ENCODE measurements at regions not wholly inside any gene's neighbourhood (a gene's known extent, or its start where the extent isn't known, plus 50 kb on each side); places are given as distances from the start of the nearest gene placed in this dataset.

DNA sequence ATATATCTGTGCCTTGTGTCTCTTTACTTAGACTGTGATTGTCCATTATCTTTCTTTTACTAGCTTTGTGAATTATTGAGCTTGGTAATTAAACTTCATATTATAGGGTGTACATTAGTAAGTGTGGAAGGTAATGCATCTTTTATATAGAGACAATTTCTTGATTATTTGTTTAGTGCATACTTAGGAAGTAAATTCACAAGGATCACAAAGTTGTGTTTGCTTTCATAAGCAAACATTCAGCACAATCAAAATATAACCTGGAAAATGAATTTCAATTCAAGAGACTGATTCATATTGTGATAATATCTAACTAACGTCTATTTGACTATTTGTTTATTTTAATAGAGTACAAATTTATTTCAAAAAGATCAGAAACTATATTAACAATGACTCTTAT is 749.9 kb upstream of the NUDT12 start:
- no peak overlapping the region for H3K4me3 ChIP-seq (ENCODE audit: low read length)
- DNase-seq (ENCODE audit: low read depth, low spot score): no peak

DNA sequence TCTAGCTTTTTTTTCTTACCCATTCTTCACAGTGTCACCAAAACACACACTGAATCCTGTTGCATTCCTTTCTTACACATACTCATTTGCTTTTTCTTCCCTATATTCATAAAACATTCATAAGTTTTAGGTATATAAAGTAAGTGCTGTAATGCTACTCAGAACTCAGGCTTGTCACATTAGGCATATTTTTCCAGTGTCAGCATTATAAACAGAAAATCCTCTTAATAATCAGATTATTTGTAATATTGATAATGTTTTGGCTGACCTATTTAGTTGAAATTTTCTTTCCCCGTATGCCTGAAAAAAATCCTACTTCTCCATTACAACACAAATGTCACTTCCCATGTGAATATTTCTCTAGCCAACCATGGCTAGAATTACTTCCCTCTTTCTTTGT is 743.0 kb upstream of the NUDT12 start:
- DNase-seq (ENCODE audit: low read depth, low spot score): no peak
- H3K4me3 ChIP-seq (ENCODE audit: low read length): no peak overlapping the region

DNA sequence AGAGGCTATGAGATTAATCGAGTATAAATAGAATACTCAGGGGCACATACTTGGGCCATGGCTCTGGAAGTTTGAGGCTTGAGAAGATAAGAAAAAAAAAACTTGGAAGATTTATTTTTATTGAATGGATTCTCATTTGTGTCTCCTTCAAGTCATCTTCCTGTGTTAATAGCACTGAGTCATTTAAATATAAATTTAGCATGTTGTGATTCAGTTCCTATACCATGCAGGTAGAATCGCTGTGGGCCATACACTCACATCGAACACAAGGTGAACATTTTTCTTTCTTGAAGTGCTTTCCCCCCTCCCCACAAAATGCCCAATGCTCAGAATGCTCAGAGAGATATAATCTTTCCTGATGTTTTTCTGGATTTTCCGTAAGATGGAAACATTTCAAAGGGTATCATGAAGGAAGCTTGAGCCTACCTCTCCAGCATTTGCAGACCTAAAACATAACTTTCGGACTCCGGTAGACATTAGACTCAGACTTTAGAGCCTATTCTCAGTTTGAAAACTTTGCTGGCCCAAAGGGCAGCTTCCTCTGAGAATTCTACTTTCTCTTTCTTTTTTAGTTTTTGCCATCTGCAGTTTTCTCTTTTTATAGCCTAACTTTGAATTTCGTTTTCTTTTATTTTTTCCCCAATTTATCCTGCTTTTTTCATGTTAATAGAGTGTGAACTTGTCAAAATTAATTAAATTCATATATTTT is 737.6 kb upstream of the NUDT12 start:
- no peak for DNase-seq (ENCODE audit: low read depth, low spot score)
- no peak overlapping the region for H3K4me3 ChIP-seq (ENCODE audit: low read length)

DNA sequence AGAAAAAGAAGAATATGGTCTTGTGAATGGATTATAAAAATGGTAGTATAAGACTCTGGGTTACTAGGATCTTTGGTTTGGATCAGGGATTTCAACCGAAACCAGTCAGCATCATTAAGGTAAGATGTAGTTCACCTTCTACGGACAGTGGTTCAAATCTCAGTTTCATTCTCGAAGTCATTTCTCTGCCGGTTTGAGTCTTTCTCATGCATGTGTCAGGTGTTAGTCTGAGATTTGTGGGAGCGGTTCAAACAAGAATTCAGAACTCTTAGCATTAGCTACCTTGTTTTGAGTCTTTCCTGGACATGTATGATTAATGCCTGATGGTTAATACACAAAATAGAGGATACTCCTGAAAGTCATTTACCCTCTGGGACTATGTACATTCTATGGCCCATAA is 735.9 kb upstream of the NUDT12 start:
- no peak overlapping the region for H3K4me3 ChIP-seq (ENCODE audit: low read length)
- DNase-seq (ENCODE audit: low read depth, low spot score): no peak

DNA sequence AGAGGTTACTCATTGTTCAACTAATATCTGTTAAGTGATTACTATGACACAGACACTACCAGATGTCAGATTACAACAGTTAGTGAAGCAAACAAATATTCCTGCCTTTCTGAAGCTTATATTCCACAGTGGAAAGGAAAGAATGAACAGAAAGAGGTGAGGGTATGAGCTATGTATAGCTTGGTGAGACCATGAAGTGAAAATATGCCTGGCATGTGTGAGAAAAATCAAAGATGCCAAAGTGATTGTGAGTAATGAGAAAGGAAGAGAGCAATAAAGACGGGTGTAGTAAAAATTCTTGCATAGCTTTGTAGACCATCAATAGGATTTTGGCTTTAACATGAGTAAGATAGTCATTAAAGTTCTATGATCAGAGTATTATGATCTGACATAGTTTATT is 734.5 kb upstream of the NUDT12 start:
- no peak overlapping the region for H3K4me3 ChIP-seq (ENCODE audit: low read length)
- no peak for DNase-seq (ENCODE audit: low read depth, low spot score)

DNA sequence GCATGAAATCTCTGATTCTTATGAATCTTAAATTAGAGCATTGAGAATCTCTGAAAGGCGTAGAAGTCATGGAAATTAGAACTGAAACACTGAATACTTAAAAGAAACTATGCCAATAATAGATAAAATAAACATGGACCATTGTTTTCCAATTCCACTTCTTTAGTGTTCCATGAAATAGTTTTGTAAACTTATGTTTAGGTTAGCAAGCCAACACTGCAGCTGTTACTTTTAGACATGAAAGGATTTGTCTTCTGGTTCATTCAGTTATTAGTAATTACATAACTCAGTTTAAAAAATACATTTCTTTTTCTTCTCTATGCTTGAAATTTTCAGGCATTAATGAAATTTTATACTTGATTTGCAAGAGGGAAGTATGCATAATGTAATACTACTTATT is 733.4 kb upstream of the NUDT12 start:
- DNase-seq (ENCODE audit: low read depth, low spot score): no peak
- no peak overlapping the region for H3K4me3 ChIP-seq (ENCODE audit: low read length)

DNA sequence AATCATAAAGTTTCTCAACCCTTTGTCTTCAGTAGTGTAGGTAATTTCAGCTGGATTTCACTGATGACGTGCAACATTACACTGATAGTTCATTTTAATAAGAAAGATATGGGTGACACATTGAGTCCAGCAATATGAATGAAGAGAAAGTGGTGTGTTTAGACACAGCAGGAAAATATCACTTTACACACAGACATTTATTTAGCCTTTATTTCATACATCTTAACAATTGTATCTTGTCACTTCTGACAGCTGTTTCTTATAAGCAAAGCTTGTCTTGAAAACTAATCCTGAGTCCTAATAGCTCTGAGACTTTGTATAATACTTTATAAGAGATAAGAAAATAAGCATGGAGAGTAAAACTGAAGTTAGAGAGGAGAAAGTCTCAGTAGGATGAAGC is 720.5 kb upstream of the NUDT12 start:
- DNase-seq (ENCODE audit: low read depth, low spot score): no peak

DNA sequence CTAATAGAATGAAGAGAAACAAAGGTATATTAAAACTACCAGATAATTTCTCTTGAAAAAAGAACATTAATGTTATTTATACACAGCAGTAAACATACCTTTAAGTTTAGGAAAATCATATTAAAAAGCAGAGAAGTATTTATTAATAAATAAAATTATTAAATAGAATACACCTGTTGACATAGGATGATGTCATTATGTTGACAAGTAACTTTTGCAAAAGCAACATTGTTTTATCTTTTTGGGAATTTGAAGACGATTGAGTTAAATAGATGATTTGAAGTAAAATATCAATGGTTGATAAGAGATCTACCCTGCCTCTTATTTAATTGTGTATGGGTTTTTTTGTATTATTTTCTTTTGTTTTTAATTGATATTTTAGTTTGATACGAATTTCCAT is 711.1 kb upstream of the NUDT12 start:
- H3K4me3 ChIP-seq (ENCODE audit: low read length): no peak overlapping the region
- no peak for DNase-seq (ENCODE audit: low read depth, low spot score)

More for the DNA sequence above, 720.5 kb upstream of the NUDT12 start:
- H3K4me3 ChIP-seq (ENCODE audit: low read length): no peak overlapping the region

DNA sequence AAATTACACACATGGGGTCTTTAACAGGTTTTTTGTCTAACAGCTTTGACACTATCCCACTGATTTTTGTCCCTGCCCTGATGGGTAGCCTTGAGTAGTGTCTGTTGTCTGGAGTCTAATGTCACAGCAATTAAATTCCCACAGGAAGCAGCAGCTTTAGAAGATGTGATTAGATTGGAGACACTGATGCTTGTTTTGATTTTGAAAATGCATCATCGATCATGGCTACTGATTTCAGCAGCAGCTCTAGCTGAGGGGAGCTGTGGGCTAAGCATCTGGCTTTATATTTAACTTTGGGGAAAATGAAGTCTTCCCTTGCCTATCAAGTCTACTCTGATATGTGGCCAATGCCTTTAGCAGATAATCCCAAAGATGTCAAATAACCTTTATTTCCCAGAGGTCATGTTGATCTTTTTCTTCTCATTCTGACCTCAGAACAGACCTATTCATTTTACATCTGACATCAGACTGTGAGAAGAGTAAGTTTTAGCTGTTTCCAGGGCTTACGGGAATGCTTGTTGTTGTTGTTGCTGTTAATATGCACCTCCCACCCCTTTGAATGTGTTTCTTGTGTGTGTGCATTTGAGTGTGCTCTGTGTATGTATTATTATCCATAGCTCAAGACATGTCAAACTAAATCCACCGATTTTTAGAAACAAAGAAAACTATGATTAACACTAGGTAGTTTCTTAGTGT is 704.9 kb upstream of the NUDT12 start:
- no peak overlapping the region for H3K4me3 ChIP-seq (ENCODE audit: low read length)
- no peak for DNase-seq (ENCODE audit: low read depth, low spot score)

DNA sequence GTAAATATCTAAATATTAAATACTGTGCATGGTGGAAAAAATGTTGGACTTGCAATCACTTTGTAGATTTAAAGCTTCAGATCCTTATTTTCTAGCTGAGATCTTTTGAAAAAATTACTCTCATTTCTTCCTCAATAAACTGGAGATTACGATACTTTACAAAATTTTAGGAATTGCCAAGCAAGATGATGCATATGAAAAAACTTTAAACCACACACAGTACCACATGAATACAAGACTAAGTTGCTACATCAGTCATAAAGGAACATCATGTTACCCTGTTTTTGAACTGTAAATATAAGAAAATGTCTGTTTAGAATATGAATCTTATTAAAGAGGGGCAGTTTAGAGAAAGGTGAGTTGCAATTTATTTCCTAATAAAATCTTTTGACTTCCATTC is 703.6 kb upstream of the NUDT12 start:
- H3K4me3 ChIP-seq (ENCODE audit: low read length): no peak overlapping the region
- DNase-seq (ENCODE audit: low read depth, low spot score): no peak

DNA sequence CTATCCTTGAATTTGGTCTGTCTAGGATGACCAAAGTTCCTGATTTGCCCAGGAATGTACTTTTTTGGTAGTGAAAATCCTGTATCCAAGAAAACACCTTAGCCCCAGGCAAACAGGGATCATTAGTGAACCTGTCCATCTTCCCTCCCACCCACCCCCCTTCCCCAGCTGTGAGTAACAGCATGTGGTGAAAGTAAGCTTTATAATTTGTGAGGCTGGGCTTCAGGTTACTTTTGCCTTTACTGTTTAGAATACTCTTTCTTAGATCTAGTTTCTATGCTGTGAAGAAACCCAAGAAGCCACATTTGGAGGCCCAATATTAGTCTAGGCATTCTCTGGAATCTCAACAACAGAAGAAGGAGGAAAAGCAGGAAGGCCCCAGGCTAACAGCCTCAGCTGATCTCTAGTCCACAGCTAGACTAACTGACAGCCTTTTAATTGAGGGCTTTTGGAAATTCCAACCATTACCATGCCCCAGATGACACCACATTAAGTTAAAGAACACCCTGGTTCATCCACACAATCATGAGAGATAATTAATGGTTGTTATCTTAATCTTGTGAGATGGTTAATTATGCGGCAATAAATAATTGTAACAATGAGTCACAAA is 703.0 kb upstream of the NUDT12 start:
- no peak for DNase-seq (ENCODE audit: low read depth, low spot score)
- no peak overlapping the region for H3K4me3 ChIP-seq (ENCODE audit: low read length)

DNA sequence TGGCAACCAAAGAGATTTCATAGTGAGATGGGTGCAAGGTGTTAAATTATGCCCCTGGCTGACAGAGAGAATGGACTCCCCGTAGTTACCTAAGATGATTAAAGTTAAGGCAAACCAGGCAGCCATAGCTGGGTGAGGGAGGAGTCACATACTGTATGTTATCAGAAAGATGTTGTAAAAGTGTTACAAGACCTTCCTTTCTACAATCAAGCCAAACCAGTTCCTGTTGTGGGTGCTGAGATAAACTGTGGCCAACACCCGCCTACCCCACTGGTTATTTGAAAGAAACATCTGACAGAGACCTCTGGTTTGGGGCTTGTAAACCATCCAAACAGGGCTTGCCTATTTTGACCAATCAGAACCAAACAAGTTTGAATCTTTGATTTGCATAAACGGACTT is 684.7 kb upstream of the NUDT12 start:
- DNase-seq (ENCODE audit: low read depth, low spot score): no peak
- H3K4me3 ChIP-seq (ENCODE audit: low read length): no peak overlapping the region

DNA sequence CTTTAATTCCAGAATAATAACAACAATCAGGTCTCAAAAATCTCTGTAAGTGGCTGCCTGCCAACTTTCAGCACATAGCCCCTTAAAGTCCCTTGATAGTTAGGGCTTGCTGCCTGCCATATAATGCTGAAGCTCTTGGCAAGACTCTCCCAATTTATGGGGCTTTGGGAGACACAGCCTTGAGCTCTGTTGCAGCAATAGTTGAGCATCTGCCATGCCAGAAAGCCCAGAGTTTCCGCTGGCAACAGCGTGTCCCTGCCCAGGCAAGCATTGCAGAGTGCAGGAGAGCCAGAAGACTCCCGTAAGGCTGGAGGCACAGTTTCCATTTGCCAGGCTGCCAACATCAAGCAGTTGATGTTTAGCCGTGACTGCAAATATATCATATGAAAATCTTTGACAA is 678.5 kb upstream of the NUDT12 start:
- H3K4me3 ChIP-seq (ENCODE audit: low read length): no peak overlapping the region
- no peak for DNase-seq (ENCODE audit: low read depth, low spot score)

DNA sequence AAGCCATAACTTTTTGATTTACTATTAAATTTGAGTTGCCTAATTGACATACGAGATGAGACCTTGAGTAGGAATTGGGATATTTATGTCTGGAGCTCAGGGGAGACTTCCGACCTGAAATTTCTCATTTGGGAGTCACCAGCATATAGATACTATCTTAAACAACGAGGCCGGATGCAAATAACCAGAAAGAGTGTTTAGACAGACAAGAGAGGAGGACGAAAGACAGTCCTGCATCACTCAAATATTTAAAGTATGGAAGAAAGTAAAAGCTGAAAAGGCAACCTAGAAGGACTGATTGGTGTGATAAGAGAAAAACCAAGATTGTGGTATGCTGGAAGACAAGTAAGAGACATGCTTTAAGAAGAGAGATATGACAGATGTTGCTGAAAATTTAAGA is 675.0 kb upstream of the NUDT12 start:
- DNase-seq (ENCODE audit: low read depth, low spot score): no peak
- H3K4me3 ChIP-seq (ENCODE audit: low read length): no peak overlapping the region

DNA sequence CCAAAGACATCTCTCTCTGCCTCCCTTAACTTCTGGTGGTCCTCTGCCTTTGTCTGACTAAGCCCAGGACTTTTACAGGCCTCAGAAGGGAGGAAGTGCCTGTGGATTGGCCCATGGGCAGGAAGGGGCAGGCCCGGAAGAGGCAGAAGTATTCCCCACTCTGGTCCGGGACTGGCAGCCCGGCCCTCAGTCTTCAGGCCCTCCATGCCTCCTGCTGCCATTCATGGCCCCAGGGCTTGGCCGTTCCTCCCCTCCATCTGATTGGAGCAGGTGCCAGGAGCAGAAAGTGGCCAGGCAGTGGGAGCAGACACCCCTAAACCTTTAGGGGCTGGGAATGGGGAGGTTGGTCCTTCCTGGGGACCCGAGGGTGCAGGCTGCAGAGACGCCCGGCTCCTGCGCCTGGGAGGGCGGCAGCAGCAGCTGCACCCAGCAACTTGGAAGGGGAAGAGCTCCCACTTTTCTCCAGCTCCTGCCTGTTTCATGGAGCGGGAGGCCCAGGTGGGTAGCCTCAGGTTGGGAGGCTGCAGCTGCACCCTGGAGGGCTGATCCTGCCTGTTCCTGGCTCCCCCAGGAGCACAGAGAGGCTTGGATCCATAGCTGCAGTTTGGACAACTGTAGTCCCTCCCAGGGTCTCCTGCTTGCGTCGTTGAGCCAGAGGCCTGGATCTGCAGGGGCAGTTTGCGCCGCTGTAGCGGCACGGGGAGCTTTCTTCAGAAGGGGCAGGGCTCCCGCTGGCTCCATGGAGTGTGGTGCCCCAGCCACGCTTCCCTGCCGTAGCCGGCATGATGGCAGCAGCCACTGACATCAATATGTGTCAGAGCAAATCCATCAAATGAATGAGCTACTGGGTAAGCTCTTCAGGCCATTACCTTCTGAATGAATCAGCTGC is 661.5 kb upstream of the NUDT12 start:
- H3K4me3 ChIP-seq (ENCODE audit: low read length): no peak overlapping the region
- DNase-seq (ENCODE audit: low read depth, low spot score): no peak

DNA sequence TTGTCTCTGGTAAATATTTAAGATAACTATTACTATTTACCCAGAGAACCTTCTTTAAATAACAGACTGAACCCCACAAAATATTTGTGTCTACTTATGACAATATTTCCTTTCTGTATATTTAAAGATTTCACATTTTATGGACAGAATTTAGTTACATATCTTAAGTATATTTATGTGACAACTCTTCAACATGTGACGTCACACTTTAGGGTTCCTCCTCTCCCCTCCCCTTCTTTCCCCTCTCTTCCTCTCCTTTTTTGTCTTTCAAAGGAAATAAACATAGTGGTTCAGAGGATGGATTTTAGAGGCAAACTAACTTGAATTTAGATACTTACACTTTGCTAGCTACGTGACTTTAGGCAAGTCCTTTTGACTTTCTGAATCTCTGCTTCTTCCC is 655.6 kb upstream of the NUDT12 start:
- no peak overlapping the region for H3K4me3 ChIP-seq (ENCODE audit: low read length)
- no peak for DNase-seq (ENCODE audit: low read depth, low spot score)

DNA sequence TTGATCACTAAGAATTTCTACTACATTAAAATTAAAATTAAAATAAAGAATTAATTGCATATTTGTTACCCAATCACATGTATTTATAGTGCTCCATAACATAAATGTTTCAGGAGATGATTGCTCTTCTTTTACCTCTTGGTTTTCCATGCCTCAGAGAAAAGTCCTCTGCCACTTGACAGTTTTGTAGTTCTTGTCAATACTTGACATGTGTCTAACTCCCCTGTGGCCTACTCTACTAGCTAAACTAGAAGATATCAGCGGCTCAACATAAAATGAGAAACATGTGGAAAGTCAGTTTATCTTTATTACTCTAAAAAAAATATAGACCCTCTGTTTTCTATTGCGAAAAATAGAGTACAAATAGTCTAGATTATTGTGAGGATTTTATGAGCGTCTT is 650.6 kb upstream of the NUDT12 start:
- no peak for DNase-seq (ENCODE audit: low read depth, low spot score)
- H3K4me3 ChIP-seq (ENCODE audit: low read length): no peak overlapping the region

DNA sequence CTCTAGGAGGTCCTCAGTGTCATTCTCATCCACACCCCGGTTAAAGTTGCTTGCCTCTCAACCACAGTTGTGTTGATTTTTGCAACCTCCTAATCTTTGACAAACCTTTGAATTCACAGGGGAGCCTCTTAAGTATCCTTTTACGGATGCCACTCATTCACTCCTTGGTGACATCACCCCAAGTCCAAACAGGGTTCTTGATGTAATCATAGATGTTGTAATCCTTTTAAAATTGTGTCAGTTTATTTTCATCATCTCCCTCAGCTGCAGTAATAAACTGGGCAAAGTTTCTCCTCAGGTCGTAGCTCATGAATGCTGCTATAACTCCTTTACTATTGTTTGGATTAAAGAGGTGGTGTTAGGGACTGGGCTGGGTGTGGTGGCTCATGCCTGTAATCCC is 637.2 kb upstream of the NUDT12 start:
- no peak for DNase-seq (ENCODE audit: low read depth, low spot score)
- H3K4me3 ChIP-seq (ENCODE audit: low read length): no peak overlapping the region

DNA sequence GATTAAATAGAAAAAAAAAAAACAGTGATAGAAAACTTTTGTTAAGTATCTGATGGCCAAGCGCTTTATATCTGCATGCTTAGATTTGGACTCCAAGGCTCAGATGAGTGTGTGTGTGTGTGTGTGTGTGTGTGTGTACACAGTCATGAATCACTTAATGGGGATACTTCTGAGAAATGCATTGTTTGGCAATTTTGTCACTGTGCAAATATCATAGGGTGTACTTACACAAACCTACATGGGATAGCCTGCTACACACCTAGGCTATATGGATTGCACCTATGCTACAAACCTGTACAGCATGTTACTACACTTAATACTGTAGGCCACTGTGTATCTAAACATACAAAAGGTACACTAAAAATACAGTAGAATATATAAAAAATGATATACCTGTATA is 635.6 kb upstream of the NUDT12 start:
- no peak for DNase-seq (ENCODE audit: low read depth, low spot score)
- H3K4me3 ChIP-seq (ENCODE audit: low read length): no peak overlapping the region

DNA sequence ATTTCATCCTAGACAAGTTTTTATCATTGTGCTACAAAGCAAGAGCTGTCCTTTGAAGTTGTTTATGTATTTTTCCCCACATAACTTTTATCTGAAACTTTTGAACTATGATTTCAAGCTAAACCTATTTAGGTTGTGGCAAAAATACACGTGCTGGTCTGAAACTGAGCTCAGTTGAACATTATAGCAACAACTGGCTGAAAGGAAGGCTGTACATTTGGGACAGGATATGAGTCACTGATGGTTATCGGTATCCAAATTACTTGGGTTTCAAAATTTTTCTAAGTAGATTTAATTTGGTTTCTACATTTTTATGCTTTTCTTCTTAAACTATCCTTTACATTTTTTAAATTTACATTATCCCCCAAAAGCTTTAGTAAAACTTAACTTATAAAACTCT is 627.3 kb upstream of the NUDT12 start:
- no peak overlapping the region for H3K4me3 ChIP-seq (ENCODE audit: low read length)
- no peak for DNase-seq (ENCODE audit: low read depth, low spot score)
